ENCODE measurements at regions not wholly inside any gene's neighbourhood (a gene's known extent, or its start where the extent isn't known, plus 50 kb on each side); places are given as distances from the start of the nearest gene placed in this dataset.
A peak's percentile ranks its signal among the peaks of the same experiment; 100 is the strongest.

DNA sequence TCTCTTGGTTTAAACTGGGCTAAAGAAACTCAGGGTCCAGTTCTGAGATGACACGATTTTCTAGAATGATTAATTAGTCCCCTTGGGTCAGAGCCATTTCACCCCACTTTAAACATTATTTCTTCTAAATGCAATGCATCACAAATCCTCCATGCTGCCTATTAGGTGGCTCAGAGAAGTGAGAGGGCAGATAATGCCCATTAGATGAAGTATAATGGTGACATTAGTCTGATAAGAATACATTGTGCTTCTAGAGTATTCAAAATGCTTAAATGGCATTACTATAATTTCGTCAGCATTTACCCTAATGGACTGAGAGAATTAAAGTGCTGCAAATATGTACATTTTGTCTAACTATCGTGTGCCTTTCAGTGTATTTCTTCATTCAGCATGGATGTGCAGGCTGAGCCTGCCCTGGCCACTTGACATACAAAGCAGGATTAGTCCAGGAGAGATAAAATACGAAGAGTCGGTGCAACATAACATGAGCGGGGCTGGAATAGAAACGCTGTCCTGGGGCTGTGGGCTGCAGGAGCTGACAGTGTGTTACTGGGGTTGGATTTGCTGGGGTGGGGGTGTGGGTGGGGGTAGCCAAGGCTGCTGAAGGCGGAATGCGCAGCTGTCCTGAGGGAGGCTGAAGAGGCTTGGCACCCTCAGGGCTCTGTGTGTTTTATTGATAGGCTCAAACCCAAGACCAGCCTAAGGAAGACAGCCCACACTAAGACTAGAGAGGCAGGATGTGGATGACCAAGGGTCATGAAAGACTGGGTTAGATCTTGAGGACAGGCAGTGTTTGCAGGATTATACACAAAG is 52.8 kb upstream of the KLF6 start:
- no peak for DNase-seq (ENCODE audit: low read depth, low spot score)

GRCh38 chr10:3836222-3836820 is 51.3 kb upstream of the KLF6 start:
- DNase-seq (ENCODE audit: low read depth, low spot score): no peak

DNA sequence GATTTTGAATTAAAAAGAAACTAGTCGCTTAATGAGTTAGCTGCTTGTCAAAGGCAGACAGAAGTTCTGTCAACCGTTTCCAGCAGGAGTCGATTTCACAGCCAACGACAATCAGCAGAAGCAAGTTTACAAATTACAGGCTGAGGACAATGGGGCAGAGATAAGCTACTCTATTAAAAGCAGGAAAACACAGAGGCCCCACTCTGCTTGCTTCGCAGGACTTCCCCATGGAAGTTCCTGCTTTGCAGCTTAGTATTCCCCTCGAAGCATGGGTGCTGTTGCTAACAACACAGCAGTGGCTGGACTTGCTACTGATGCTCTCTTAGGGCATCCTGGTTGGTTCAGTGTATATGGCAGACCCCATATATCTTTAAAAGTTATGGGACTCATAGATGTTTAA is 50.8 kb upstream of the KLF6 start:
- peak; percentile 66 for DNase-seq (ENCODE audit: low read depth, low spot score)

GRCh38 chr10:3834947-3835346 is 49.9 kb upstream of the KLF6 start:
- DNase-seq (ENCODE audit: low read depth, low spot score): no peak
